ENCODE measurements at regions not wholly inside any gene's neighbourhood (a gene's known extent, or its start where the extent isn't known, plus 50 kb on each side); places are given as distances from the start of the nearest gene placed in this dataset.

GRCh38 chr1:55358581-55358980 is 143.4 kb upstream of the USP24 start:
- Histone ChIP-seq H3K9me3 (ENCODE audit: control insufficient read depth in 2 of 3, insufficient read depth in 1 of 3, low read length in 3 of 3) (no peaks in the 10 kb centered on the region), H3K27me3 (ENCODE audit: control insufficient read depth, insufficient read depth, low read length) (no peaks in the 10 kb centered on the region), H3K4me3 (ENCODE audit: low read length in 3 of 3) (no peak overlapping the region), H3K4me1 (ENCODE audit: control insufficient read depth in 2 of 3, insufficient read depth in 2 of 3, low read depth in 1 of 3, low read length in 3 of 3) (peaks cover 0 to 2% (median 0%) of the 10 kb centered on the region in 3 donors), H3K36me3 (ENCODE audit: control insufficient read depth in 2 of 3, insufficient read depth in 3 of 3, low read length in 3 of 3) (no peaks in the 10 kb centered on the region), H3K27ac (ENCODE audit: low read depth in 2 of 2, low read length in 2 of 2) (no peak overlapping the region), H3K9ac (ENCODE audit: low read length in 3 of 3) (no peak overlapping the region)
- DNase-seq (no peak), FAIRE-seq (no peak)
- intact Hi-C loops (cut with DNase I) = no loop called here
- TF ChIP-seq CTCF (IDR thresholded peaks at IDR 0.05; ENCODE audit: borderline replicate concordance, extremely low read depth, insufficient read depth) = no peak

- TF ChIP-seq CTCF (IDR thresholded peaks at IDR 0.05; ENCODE audit: borderline replicate concordance, extremely low read depth, insufficient read depth) = no peak
- Histone ChIP-seq H3K27ac (ENCODE audit: low read depth in 2 of 2, low read length in 2 of 2) (no peak overlapping the region), H3K9ac (ENCODE audit: low read length in 3 of 3) (no peak overlapping the region), H3K36me3 (ENCODE audit: control insufficient read depth in 2 of 3, insufficient read depth in 3 of 3, low read length in 3 of 3) (no peaks in the 10 kb centered on the region), H3K9me3 (ENCODE audit: control insufficient read depth in 2 of 3, insufficient read depth in 1 of 3, low read length in 3 of 3) (no peaks in the 10 kb centered on the region), H3K27me3 (ENCODE audit: control insufficient read depth, insufficient read depth, low read length) (no peaks in the 10 kb centered on the region), H3K4me3 (ENCODE audit: low read length in 3 of 3) (no peak overlapping the region), H3K4me1 (ENCODE audit: control insufficient read depth in 2 of 3, insufficient read depth in 2 of 3, low read depth in 1 of 3, low read length in 3 of 3) (peaks cover 0 to 2% (median 0%) of the 10 kb centered on the region in 3 donors)
- intact Hi-C loops (cut with DNase I) = no loop called here
- FAIRE-seq = no peak
- DNase-seq = no peak
Measured at GRCh38 chr1:55355549-55355948, 140.4 kb upstream of the USP24 start.

DNA sequence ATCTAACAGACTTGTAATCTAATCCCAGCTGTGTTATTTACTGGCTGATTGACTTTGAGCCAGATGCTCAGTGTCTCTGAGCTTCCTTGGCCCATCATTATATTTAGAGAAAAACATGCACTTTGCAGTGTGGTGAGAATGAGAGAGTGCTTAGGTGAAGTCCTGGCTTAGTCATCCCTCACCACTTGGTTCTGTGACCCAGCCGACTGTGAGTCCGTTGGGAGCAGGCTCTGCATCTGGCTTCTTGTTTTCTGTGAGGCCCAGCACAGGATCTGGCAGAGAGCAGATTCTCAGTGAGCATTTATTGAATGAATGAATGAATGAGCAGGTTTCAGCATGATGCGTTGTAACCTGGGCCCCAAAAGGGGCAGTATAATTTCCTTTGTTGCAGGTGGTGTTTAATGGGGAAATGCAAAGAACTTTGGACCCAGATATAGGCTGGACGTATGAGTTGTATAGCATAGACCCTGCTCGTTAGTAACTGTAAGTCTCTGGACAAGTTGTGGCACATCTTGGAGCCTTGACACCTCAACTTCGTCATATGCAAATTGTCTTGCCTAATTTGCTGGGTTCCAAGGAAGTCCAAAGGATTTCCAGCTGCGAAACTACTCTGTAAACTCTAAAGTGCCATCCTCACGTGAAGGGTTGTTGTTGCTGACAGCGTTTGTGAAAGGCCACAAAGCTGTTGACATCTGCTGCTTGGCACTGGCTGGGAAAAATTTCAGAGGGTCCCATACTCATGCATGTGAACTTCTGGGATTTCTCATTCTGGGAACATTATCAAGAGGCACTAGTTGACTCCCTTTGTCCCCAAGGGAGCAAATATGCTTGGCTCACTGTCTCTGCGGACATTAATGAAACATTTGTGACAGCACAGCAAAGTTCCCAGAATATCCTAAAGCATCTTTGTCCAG is 138.8 kb upstream of the USP24 start:
- H3K9ac ChIP-seq (ENCODE audit: low read length in 3 of 3) = no peak overlapping the region
- TF ChIP-seq CTCF (IDR thresholded peaks at IDR 0.05; ENCODE audit: borderline replicate concordance, extremely low read depth, insufficient read depth) = no peak
- no peak for DNase-seq
- H3K27ac ChIP-seq (ENCODE audit: low read depth in 2 of 2, low read length in 2 of 2) = no peak overlapping the region
- H3K4me1 ChIP-seq (ENCODE audit: control insufficient read depth in 2 of 3, insufficient read depth in 2 of 3, low read depth in 1 of 3, low read length in 3 of 3) = peaks cover 0 to 2% (median 0%) of the 10 kb centered on the region in 3 donors
- intact Hi-C loops (cut with DNase I) = no loop called here
- FAIRE-seq = no peak
- H3K27me3 ChIP-seq (ENCODE audit: control insufficient read depth, insufficient read depth, low read length) = no peaks in the 10 kb centered on the region
- no peaks in the 10 kb centered on the region for H3K9me3 ChIP-seq (ENCODE audit: control insufficient read depth in 2 of 3, insufficient read depth in 1 of 3, low read length in 3 of 3)
- H3K36me3 ChIP-seq (ENCODE audit: control insufficient read depth in 2 of 3, insufficient read depth in 3 of 3, low read length in 3 of 3) = no peaks in the 10 kb centered on the region
- H3K4me3 ChIP-seq (ENCODE audit: low read length in 3 of 3) = no peak overlapping the region

Data from kidney (tissue), 13 donors.